DOHH2 (cell line): ENCODE measurements at regions not wholly inside any gene's neighbourhood (a gene's known extent, or its start where the extent isn't known, plus 50 kb on each side); places are given as distances from the start of the nearest gene placed in this dataset.

ENCODE experiments used
- H3F3A ChIP-seq: fragments of 200-600 bp; sonication (generic), shearing (Covaris generic); 2 replicates; pipeline ENCODE4 v1.6.0; 2016; ENCODE audit warnings: antibody characterized with exemption, mild to moderate bottlenecking; ENCODE audit not compliant: control insufficient read depth, insufficient read depth
- H3K27ac ChIP-seq: fragments of 200-600 bp; sonication (generic); 2 replicates; pipeline ENCODE4 v1.5.1; 2014; ENCODE audit warnings: low read depth, mild to moderate bottlenecking, low read length, moderate library complexity
- H3K27me3 ChIP-seq: fragments of 200-600 bp; sonication (generic); 2 replicates; pipeline ENCODE4 v1.6.1; 2014; ENCODE audit warnings: mild to moderate bottlenecking, low read length, mixed read lengths; ENCODE audit not compliant: control insufficient read depth
- H3K36me3 ChIP-seq: fragments of 200-600 bp; sonication (generic); 2 replicates; pipeline ENCODE4 v1.6.1; 2014; ENCODE audit warnings: mild to moderate bottlenecking, low read length, moderate library complexity, mixed read lengths; ENCODE audit not compliant: control insufficient read depth
- H3K4me1 ChIP-seq: fragments of 200-600 bp; sonication (generic); 2 replicates; pipeline ENCODE4 v1.6.1; 2014; ENCODE audit warnings: mild to moderate bottlenecking, low read length, mixed read lengths; ENCODE audit not compliant: control insufficient read depth
- H3K4me2 ChIP-seq: fragments of 200-600 bp; sonication (generic); 2 replicates; pipeline ENCODE4 v1.6.0; 2014; ENCODE audit warnings: mild to moderate bottlenecking, low read length, moderate library complexity
- H3K4me3 ChIP-seq: fragments of 200-600 bp; sonication (generic); 2 replicates; pipeline ENCODE4 v1.5.1; 2014; ENCODE audit warnings: mild to moderate bottlenecking, low read length, mixed read lengths
- H3K79me2 ChIP-seq: fragments of 200-600 bp; sonication (generic); 2 replicates; pipeline ENCODE4 v1.6.1; 2014; ENCODE audit warnings: mild to moderate bottlenecking, low read length, mixed read lengths; ENCODE audit not compliant: control insufficient read depth
- H3K9me2 ChIP-seq: fragments of 200-600 bp; sonication (generic); replicated peaks from 2 replicates; pipeline ENCODE4 v1.6.1; 2014; ENCODE audit warnings: mild to moderate bottlenecking, low read length, mixed read lengths; ENCODE audit not compliant: control insufficient read depth
- H3K9me3 ChIP-seq: fragments of 200-600 bp; sonication (generic); 2 replicates; pipeline ENCODE4 v1.6.1; 2014; ENCODE audit warnings: antibody characterized with exemption, low read length, mixed read lengths; ENCODE audit not compliant: control insufficient read depth, insufficient read depth
- H4K20me1 ChIP-seq: fragments of 200-600 bp; sonication (generic); 2 replicates; pipeline ENCODE4 v1.6.0; 2014; ENCODE audit warnings: low read depth, mild to moderate bottlenecking, antibody characterized with exemption, low read length, moderate library complexity; ENCODE audit not compliant: control insufficient read depth, insufficient read depth
- EZH2phosphoT487 ChIP-seq: fragments of 200-600 bp; sonication (generic); IDR thresholded peaks from 2 replicates; pipeline ENCODE4 v1.6.1; 2017; ENCODE audit warnings: borderline replicate concordance, mild to moderate bottlenecking, antibody characterized with exemption, low read length, moderate library complexity, mixed read lengths
- TF ChIP-seq, protein P1 (sequence below): fragments of 200-600 bp; sonication (generic); IDR thresholded peaks from one replicate; pipeline ENCODE4 v1.5.1; 2014; ENCODE audit warnings: antibody characterized with exemption, mild to moderate bottlenecking, low read depth, low read length; ENCODE audit not compliant: poor library complexity, severe bottlenecking

DNA sequence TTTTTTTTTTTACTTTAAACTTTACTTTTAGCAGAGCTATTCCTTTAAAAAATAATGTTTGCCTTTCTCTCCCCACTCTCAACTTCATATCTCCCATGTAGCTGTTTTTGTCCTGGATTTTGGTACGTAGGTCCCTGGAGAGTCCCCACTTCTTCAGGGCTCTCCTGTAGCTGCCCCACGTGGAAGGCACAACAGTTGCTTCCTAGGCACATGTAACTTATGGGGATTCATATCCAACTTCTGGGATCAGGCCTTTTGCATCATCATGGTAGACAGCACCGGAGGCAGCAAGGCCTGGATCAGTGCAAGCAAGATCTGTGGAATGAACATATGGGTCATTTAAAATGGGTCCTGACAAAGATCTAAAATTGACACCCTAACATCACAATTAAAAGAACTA is 95.7 kb downstream of the ACAA2 start:
- H3K79me2 ChIP-seq = no peaks in the 10 kb centered on the region
- H3K4me2 ChIP-seq = no peak overlapping the region
- no peaks in the 10 kb centered on the region for H3K9me2 ChIP-seq
- no peak overlapping the region for H3K27ac ChIP-seq
- H3K9me3 ChIP-seq = no peaks in the 10 kb centered on the region
- H3K4me3 ChIP-seq = no peak overlapping the region
- H3K27me3 ChIP-seq = peaks cover 3% of the 10 kb centered on the region; the same call in 1 of the 2 replicates
- no peaks in the 10 kb centered on the region for H3K4me1 ChIP-seq
- no peaks in the 10 kb centered on the region for H3F3A ChIP-seq
- no peaks in the 10 kb centered on the region for H3K36me3 ChIP-seq
- no peak for TF ChIP-seq EZH2phosphoT487
- TF ChIP-seq, protein P1, sequence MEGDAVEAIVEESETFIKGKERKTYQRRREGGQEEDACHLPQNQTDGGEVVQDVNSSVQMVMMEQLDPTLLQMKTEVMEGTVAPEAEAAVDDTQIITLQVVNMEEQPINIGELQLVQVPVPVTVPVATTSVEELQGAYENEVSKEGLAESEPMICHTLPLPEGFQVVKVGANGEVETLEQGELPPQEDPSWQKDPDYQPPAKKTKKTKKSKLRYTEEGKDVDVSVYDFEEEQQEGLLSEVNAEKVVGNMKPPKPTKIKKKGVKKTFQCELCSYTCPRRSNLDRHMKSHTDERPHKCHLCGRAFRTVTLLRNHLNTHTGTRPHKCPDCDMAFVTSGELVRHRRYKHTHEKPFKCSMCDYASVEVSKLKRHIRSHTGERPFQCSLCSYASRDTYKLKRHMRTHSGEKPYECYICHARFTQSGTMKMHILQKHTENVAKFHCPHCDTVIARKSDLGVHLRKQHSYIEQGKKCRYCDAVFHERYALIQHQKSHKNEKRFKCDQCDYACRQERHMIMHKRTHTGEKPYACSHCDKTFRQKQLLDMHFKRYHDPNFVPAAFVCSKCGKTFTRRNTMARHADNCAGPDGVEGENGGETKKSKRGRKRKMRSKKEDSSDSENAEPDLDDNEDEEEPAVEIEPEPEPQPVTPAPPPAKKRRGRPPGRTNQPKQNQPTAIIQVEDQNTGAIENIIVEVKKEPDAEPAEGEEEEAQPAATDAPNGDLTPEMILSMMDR = no peak
- H4K20me1 ChIP-seq = no peaks in the 10 kb centered on the region

DNA sequence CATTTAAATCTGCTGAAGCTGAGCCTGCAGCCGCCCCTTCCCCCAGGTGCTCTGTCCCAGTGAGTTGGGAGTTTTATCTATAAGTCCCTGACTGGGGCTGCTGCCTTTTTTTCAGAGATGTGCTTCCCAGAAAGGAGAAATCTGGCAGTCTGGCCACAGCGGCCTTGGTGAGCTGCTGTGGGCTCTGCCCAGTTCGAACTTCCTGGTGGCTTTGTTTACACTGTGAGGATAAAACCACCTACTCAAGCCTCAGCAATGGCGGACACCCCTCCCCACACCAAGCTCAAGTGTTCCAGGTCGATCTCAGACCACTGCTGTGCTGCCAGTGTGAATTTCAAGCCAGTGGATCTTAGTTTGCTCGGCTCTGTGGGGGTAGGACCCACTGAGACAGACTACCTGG is 97.3 kb downstream of the ACAA2 start:
- TF ChIP-seq EZH2phosphoT487 = no peak
- TF ChIP-seq, protein P1 = no peak
- no peaks in the 10 kb centered on the region for H3K79me2 ChIP-seq
- H3K9me2 ChIP-seq = no peaks in the 10 kb centered on the region
- no peaks in the 10 kb centered on the region for H3K36me3 ChIP-seq
- no peak overlapping the region for H3K4me3 ChIP-seq
- no peaks in the 10 kb centered on the region for H3K9me3 ChIP-seq
- H4K20me1 ChIP-seq = no peaks in the 10 kb centered on the region
- H3K4me2 ChIP-seq = no peak overlapping the region
- no peak overlapping the region for H3K27ac ChIP-seq
- no peaks in the 10 kb centered on the region for H3F3A ChIP-seq
- no peaks in the 10 kb centered on the region for H3K27me3 ChIP-seq
- no peaks in the 10 kb centered on the region for H3K4me1 ChIP-seq

DNA sequence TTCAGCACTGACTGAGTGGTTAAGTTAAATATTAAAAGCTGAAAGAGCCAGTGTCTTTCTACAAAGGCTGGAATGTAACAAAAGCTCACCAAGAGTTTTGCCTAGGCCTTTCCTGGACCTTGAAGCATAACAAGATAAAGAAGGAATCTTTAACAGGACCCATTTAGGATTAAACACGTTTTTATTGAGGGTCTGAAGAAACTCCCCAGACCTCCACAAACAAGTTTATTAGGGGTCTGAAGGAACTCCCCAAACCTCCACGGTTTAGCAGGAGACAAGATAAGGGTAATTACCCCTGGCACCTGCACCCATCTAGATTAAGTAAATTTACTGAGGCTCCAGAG is 104.0 kb downstream of the ACAA2 start:
- Histone ChIP-seq H3K4me3 (no peak overlapping the region), H3K4me1 (no peaks in the 10 kb centered on the region), H3K27me3 (no peaks in the 10 kb centered on the region), H3K9me3 (no peaks in the 10 kb centered on the region), H4K20me1 (no peaks in the 10 kb centered on the region; the same call in 1 of the 2 replicates), H3K9me2 (no peaks in the 10 kb centered on the region), H3K36me3 (no peaks in the 10 kb centered on the region), H3K79me2 (no peaks in the 10 kb centered on the region), H3K27ac (no peak overlapping the region), H3F3A (no peaks in the 10 kb centered on the region), H3K4me2 (no peak overlapping the region)
- TF ChIP-seq, protein P1 = no peak
- no peak for TF ChIP-seq EZH2phosphoT487
